OCI-M2 (cell line): ENCODE measurements at regions not wholly inside any gene's neighbourhood (a gene's known extent, or its start where the extent isn't known, plus 50 kb on each side); places are given as distances from the start of the nearest gene placed in this dataset.

Source experiments
- DNase-seq: peaks from one replicate; lab custom pipeline; 2025; ENCODE audit not compliant: unreplicated experiment; lab: John Stamatoyannopoulos, UW

DNA sequence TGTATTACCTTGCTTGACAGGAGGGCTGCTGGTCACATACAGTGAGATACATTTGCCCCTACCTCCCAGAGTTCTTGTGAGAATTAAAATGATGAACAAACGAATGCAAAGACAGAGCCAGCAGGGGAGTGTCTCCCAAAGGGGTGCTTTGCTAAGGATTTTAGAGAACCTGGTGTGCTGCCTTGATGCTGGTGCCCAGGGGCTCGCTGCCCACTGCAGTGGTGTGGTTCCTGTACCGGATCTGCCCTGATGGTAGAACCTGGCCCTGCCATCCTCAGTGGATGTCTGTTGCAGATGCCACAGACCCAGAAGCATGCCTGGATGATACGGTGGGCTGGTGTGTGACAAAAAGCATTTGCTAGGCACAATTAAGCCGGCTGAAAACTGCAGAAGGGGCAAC, 414.8 kb upstream of the HS6ST1 start:
- DNase-seq = no peak

DNA sequence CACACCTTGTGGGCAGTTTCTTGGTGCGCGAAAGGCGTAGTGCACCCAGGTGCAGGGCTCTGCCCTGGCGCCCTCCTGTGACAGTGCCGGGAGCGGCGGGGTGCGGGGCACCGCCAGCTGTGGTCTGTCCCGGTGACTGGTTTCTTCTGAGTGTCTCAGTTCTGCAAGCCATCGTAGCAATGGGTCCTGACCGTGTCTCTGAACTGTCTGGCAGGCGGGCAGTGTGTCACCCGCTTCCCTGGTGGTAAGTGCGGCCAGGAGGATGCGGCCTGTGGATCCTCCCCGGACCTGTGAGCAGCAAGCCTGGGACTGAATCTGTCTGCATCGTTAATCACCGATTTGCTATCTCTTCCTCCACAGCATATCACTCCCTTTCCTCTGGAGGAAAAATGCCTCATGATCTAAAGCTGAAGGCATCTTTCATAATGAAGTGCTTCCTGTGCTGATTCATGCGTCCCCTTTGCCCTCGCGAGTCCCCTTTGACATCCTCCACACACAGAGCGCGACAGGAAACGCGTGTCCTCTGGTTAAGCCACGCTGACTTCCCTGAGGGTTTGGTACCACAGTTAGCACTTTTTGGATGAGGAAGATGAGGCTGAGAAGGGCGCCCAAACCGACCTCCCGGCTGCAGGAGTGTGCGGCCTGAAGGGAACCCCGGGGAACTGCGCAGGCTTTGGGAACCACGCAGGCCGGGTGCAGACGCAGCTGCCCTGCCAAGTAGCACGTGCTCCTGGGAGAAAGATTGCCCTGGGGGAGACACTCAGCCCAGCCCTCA, 416.0 kb upstream of the HS6ST1 start:
- no peak for DNase-seq

DNA sequence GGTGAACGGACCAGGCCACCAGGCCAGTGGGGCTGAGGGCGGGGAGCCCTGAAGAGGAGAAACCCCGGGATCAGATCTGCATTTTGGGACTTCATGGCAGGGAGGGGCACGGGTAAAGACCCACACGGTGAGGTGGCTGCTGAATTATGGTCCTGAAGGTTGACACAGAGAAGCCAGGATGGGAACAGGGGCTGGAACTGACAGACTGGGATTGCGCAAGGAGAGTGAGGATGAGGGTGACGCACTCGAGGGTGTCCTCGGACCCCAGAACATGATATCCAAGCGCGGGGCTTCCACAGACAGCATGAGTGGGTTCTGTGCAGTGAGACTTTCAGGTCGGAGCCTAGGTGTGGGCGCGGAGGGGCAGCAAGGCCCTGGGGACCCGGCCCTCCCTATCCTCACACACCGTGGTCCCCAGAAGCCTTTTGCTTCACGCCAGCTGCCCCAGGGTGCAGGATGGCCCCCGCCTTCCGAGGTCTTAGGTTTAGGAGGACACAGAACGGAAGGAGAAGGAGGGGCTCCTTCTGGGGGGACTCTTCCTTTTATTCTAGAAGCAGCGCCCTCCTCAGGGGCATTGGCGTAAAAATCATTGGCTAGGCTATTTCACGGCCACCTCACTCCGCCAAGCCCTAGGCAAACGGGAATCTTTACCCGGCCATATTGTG, 416.8 kb upstream of the HS6ST1 start:
- DNase-seq = no peak

DNA sequence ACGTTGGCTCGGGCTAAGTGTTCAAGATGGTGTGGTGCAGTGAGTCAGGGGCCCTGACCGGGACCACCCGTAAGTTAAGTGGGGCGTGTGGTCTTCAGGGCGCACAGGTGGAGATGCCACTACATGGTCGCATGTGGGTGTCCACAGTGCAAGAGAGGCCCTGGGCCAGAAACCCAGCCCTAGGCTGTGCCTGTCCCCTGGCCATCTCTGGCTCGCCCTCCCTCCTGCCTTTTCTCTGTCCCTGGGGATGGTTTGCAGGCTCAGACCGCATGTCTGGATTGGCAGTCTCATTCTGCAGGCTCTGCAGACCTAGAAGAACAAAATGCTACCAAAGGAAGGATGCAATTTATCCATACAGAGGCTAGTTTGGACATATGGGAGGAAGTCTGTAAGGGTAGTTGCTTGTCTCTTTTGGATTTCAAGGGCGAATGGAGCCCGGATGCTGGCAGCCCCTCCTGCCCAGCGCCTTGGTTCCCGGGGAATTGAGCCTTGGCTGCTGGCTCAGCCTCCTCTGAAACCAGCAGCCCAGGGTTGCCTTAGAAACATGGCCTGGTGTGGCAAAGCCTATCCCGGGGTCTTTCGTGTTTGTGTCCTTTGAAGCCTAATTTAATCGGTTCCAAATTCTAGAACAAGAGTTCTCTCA, 417.5 kb upstream of the HS6ST1 start:
- DNase-seq = no peak

DNA sequence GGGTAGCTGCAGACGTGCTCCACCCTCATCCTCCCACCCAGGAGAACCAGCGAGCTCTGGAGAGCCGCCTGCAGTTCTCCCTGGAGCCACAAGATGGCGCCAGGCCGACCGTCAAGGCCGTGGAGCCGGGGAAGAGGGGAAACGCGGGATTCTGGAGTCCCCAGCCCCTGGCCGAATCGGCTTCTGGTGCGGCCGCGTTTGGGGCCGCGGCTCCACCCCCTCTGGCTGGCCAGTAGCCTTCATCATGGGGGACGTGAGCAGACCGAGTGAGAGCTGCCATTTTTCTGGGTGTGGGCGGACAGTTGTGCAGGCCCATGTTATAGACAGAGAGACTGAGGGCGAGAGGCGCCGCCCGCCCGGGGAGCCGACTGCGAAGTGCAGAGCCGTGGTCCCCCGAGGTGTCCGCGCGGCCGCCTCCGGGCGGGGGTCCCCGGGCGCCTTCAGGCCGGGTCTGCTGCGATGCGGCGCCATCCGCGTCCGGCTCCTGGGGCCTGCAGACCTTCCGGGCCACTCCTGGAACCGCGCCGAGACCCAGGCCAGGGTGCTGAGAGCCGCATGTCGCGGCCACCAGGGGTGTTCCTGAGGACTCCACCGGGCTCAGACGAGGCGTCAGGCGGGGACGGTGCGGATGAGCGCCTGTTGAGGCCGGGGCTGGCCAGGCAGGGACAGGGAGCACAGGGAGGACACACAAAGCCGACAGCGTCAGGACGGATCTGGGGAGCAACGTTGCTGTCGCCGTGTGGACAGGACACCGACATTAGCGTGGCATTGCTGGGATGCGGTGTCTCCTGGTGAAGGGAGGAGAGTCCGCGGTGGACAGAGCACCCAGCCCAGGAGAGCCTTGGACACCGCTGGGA, 418.2 kb upstream of the HS6ST1 start:
- no peak for DNase-seq

DNA sequence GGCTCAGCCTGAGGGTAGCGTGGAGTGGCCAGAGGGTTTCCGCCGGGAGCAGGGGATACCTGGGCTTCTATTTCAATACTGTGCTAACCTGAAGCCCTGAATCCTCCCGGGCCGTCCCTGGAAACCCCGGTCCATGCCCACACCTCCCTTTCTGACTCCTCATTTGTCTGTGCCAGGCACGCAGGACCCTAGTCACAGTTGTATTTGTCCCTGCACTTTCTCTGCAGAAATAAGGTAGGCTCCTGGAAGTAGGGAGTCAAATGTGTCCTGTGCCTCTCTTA, 418.8 kb upstream of the HS6ST1 start:
- no peak for DNase-seq

DNA sequence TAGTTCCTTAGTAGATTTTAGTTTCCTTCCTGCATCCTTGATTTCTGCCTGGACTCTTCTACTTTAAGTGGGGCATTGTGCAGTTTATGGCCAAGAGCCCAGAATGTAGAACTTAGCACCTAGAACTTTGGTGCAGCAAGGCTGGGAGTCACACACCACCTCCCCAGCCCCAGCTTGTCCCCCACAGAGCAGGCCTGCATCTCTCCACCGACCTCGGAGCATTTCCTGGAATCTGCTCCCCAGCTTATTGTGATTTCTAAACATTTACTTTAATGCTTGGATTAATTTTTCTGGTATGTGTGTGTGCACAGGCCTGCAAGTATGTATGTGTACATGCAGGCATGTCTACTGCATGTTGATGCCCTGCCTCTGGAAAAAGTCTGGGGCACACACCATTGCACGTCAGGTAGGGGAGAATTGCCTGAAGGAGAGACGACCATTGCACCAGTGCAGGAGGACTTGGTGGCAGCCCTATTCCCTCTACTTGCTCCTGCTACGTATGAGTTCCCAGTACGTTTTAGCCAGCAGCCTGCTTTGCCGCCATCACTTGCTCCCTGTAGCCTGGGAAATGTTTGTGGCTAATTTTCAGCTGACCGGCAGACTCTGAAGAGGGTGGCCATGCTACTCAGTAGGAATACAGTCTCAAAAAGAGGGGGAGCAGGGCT, 419.9 kb upstream of the HS6ST1 start:
- no peak for DNase-seq

DNA sequence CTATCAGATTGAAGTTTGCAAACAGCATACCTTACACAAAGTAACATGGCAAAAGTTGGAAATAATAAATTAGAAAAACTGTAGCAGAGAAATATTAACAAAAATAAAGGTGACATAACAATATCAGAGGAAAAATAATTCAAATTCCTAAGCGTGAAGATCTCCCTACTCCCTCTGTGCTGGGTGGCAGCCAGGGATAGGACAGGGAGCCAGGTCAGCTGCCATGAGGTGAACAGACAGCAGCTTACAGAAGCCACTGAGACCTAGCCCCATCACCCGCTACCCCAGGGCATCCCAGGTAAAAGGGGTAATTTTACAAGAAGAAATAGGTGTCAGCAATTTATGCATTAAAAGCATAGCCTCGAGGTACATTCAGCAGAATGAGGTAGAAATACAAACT, 423.8 kb upstream of the HS6ST1 start:
- no peak for DNase-seq

DNA sequence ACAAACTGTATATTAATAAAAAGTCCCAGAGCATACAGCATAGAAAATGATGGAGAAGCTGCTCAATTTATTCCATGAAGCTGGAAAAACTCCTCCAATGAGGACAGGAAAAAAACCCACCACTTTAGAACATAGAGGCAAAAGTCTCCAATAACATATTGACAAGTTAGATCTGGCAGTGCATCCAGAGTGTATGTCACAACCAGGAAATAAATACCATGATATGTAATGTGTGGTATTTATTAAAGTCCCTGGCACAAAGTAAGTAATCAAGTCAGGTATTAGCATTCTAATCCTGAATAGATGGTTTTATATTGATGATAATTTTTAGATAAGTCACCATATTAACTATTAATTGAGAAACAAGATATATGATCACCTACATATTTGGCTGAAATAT, 427.3 kb upstream of the HS6ST1 start:
- no peak for DNase-seq

DNA sequence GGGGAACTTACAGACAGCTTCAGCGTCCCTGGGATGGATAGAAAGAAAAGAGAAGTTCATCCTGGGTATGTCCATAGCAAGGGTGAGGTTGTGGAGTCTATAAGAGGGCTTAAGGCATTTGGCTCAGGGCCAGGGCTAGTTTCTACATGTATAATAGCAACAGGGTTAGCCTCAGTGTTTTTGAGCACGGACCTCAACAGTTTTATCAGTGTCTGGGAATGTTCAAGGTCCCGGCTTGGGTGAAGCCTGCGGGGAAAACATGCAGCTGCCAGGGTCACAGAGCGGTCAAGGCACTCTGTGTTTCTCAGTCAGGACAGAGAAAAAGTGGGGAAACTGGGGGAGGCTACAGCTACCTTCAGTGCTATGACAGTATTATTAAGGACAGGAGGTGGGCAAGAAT, 427.7 kb upstream of the HS6ST1 start:
- DNase-seq = no peak

DNA sequence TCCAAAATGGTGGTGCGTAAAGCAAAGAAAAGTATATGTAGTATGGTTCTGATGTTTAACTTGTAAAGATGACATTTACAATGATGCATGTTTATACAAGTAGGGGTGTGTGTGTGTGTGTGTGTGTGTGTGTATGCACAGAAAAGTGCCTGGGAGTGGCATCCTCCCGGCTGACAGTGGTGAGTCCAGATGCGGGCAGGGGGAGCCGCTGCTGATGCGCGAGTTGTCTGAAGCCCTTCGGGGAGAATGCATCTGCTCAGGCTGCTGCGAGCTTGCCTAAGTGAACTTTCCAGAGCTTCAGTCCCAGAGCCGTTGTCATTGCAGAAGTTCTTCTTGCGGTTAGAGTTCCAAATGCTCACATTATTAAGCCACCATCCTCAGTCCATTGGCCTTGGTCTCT, 429.7 kb upstream of the HS6ST1 start:
- DNase-seq = no peak

DNA sequence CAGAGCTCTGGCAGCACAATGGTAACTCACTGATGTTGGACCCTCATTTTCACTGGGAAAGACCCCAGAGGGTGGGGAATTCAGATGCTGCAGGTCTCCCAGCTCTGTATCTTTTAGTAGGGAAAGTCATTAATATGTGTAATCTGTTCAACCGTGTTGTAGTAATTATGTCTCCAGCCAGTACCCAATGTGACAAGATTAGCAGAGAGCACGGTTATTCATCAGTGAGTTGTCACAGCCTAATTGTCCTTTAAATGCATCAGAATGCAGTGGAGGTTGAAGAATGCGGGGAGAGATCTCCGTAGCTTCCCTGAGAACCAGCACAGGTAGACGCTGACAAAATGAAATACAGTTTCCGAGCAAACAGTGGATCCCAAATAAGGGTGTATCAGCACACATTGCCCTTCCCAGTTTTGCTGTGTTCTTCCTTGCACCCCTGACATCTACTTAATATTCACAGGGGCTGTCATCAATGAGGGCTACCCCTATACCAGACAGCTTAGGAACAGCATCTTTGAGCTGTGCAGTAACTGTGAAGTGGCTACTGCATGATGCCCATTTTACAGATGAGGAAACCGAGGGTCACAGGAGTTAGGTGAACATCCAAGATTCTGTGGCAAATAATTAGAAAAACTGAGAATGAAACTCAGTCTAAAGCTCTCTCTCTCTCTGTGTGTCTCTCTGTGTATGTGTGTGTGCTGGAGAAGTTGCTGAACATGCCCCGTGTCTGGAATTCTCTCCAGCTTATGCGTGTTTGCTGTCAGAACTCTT, 430.4 kb upstream of the HS6ST1 start:
- DNase-seq = no peak

DNA sequence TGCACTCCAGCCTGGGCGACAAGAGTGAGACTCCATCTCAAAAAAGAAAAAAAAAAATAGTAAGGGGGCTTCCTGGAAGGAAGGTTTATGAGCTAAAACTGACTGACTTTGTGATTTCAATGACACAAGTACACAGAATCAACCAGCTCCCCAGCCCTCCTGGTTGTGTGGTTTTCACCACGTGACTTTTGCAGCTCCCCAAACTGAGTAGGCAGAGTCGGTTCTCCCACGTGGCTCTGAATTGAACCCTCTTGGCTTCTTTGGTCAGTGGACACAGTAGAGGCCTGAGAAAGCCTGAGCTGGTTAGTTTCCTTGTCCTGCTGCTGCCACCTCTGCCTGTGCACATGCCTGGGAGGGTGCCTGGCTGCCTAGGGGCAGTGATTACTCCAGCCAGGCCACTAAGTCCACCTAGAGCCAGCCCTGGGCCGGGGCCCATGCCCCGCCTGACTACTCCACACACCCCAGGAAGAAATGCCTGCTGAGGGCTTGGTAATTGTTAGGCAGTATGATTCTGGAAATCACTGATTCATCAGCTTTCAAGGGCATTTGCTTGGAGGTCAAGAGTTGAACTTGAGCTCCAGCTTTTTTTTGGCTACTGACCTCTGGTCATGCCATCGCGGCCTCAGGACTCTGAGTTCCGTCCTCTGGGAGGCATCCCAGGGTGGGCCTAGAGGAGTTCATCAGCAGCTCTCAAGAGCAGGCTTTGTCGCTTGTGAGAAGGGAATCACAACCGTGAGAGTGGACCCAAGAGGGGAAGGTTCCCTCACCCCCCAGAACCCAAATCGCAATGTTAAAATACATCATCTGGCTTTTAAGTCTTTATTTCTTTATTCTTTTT, 431.9 kb upstream of the HS6ST1 start:
- DNase-seq = no peak

DNA sequence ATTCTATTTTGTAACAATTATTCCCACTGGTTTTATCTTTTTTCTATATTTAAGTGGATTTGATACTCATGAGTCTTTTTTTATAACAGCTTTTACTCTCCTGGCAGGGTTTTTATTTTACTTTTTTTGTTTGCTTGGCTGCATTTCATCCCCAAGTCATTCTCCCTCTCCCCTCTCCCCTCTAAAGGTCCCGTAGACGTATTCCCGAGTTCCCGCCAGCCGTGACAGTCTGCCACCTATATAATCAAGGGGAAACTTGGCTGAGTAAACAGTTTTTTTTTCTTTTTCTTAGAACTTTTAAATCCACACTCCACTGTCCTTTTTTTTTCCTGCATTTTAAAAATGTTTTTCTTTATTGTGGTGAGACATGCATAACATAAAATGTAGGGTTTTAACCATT, 433.1 kb upstream of the HS6ST1 start:
- no peak for DNase-seq

DNA sequence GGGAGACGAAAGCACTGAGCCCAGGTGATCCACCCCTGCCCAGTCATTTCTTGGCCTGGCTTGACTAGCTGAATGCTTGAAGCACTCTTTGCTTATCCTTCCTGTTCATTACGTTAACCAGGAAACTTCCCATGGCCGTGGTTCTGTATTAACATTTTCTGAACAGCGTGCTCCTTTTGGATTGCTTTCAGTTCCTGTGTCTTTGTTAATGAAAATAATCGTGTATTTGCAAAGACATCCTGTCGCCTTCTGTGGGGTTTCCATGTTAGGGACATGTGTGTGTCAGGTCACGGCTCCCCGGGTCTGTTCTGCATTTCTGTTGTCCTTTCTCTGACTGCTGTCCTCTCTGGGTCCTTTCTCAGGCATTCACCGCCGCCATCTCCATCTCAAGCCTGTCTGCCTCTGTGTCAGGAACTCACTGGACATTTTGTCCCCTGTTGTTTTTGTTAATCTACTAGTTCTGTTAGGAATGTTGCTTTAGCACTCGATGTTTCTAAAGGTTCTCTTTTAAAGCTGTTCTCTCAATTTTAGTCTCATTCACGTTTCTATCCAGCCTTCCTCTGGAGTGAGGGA, 434.1 kb upstream of the HS6ST1 start:
- DNase-seq = no peak

DNA sequence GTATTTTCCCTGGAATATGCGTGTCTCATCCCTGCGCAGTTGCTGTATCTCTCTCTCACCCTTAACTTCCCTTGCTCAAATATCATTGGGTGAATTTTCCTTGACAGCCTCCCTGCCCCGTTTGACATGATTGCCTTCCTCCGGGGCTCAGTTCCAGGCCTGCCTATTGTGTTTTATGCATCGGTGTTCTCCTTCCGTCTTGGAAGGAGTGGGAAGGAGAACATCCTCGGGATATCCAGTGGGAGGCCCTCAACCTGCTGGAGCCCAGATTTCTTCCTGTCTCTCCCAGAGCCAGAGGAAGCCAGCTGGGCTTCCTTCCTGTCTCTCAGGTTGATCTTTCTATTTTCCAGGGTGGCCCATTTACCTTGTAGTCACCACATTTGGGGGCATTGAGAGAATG, 434.7 kb upstream of the HS6ST1 start:
- no peak for DNase-seq

DNA sequence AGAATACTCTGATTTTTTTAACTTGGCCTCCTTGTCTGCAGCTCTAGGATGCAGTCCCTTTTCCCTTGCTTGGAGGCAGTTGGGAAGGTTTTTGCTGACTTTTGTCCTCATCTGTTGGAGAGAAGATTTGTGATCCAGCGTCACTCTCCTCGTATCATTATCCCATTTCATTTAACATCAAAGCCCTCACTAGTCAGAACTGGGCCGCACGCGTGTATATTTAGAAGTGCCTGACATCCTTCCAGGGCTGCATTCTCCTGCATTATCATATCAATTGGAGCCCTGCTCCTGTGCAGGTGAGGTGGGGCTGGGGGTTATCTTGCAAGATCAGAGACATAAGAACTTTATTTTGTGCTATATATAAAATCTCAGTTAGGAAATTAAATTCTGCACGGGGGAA, 435.1 kb upstream of the HS6ST1 start:
- no peak for DNase-seq

DNA sequence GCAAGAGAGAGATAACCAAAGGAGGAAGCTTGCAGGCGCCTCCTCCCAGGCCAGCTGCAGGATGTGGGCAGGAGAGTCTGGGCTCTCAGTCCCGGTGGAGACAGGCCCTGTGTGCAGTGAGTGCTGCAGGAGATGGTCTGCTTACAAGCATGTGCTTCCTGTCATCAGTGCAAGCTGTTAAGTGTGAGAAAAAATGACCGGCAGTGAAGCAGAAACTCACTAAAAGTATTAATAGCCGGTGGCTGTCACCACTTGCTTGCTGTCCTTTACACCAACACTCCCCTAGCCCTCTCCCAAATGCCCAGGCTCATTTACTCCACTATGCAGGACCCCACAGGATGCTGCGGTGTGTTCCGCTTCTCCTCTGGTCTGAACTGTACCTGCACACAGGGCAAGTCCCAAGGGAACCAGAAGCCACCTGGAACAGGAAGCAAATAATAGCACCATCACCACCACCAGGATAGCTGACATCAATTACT, 435.6 kb upstream of the HS6ST1 start:
- no peak for DNase-seq
